ENCODE measurements at regions not wholly inside any gene's neighbourhood (a gene's known extent, or its start where the extent isn't known, plus 50 kb on each side); places are given as distances from the start of the nearest gene placed in this dataset.
"Not testable (repeated sequence)": the region's sequence is repeated elsewhere in the genome, so short reads cannot be mapped to it uniquely, and the experiment has no call there.

- peaks cover 44% of the 10 kb centered on the region for H3K27me3 Mint-ChIP-seq
- no peak for DNase-seq (ENCODE audit: extremely low spot score, unreplicated experiment)
- no peaks in the 10 kb centered on the region for H3K36me3 Mint-ChIP-seq
- H3K9me3 Mint-ChIP-seq, result no peaks in the 10 kb centered on the region
- H3K27ac Mint-ChIP-seq, result no peak overlapping the region
- TF ChIP-seq CTCF (conservative IDR thresholded peaks at IDR 0.05), result no peak
- no peak overlapping the region for H3K4me3 Mint-ChIP-seq
- no peaks in the 10 kb centered on the region for H3K4me1 Mint-ChIP-seq (ENCODE audit: unreplicated experiment)
Observed at GRCh38 chr13:26861941-26862340, 101.4 kb upstream of the GPR12 start.

- Mint-ChIP-seq H3K27me3 (peaks cover 54% of the 10 kb centered on the region), H3K4me1 (ENCODE audit: unreplicated experiment) (no peaks in the 10 kb centered on the region), H3K27ac (no peak overlapping the region), H3K36me3 (no peaks in the 10 kb centered on the region), H3K4me3 (no peak overlapping the region), H3K9me3 (no peaks in the 10 kb centered on the region)
- DNase-seq (ENCODE audit: extremely low spot score, unreplicated experiment), result no peak
- no peak for TF ChIP-seq CTCF (conservative IDR thresholded peaks at IDR 0.05)
Observed at GRCh38 chr13:26855921-26856320, 95.3 kb upstream of the GPR12 start.

- Mint-ChIP-seq H3K4me1 (ENCODE audit: unreplicated experiment) (no peaks in the 10 kb centered on the region), H3K27ac (no peak overlapping the region)
Observed at GRCh38 chr13:26855071-26855470, 94.5 kb upstream of the GPR12 start.

GRCh38 chr13:26853323-26853722 is 92.7 kb upstream of the GPR12 start:
- Mint-ChIP-seq H3K36me3 (no peaks in the 10 kb centered on the region), H3K4me1 (ENCODE audit: unreplicated experiment) (no peaks in the 10 kb centered on the region), H3K27ac (no peak overlapping the region), H3K9me3 (no peaks in the 10 kb centered on the region), H3K4me3 (no peak overlapping the region), H3K27me3 (peaks cover 53% of the 10 kb centered on the region)
- no peak for DNase-seq (ENCODE audit: extremely low spot score, unreplicated experiment)
- no peak for TF ChIP-seq CTCF (conservative IDR thresholded peaks at IDR 0.05)

More at GRCh38 chr13:26855071-26855470, 94.5 kb upstream of the GPR12 start:
- Mint-ChIP-seq H3K27me3 (peaks cover 56% of the 10 kb centered on the region), H3K4me3 (no peak overlapping the region), H3K9me3 (no peaks in the 10 kb centered on the region), H3K36me3 (no peaks in the 10 kb centered on the region)
- no peak for TF ChIP-seq CTCF (conservative IDR thresholded peaks at IDR 0.05)
- no peak for DNase-seq (ENCODE audit: extremely low spot score, unreplicated experiment)

GRCh38 chr13:26847281-26847680 is 86.7 kb upstream of the GPR12 start:
- Mint-ChIP-seq H3K36me3 (no peaks in the 10 kb centered on the region), H3K9me3 (no peaks in the 10 kb centered on the region), H3K27ac (no peak overlapping the region), H3K27me3 (peaks cover 21% of the 10 kb centered on the region), H3K4me3 (no peak overlapping the region), H3K4me1 (ENCODE audit: unreplicated experiment) (no peaks in the 10 kb centered on the region)
- no peak for TF ChIP-seq CTCF (conservative IDR thresholded peaks at IDR 0.05)
- no peak for DNase-seq (ENCODE audit: extremely low spot score, unreplicated experiment)

GRCh38 chr13:26845063-26845462 is 84.5 kb upstream of the GPR12 start:
- H3K9me3 Mint-ChIP-seq; H3K36me3 Mint-ChIP-seq; H3K4me3 Mint-ChIP-seq; DNase-seq (ENCODE audit: extremely low spot score, unreplicated experiment); H3K4me1 Mint-ChIP-seq (ENCODE audit: unreplicated experiment); H3K27ac Mint-ChIP-seq: not testable (repeated sequence)
- H3K27me3 Mint-ChIP-seq, result peaks cover 14% of the 10 kb centered on the region
